MV-4-11 (cell line): ENCODE measurements at regions not wholly inside any gene's neighbourhood (a gene's known extent, or its start where the extent isn't known, plus 50 kb on each side); places are given as distances from the start of the nearest gene placed in this dataset.
"Not testable (repeated sequence)": the region's sequence is repeated elsewhere in the genome, so short reads cannot be mapped to it uniquely, and the experiment has no call there.

Experiments
- DNase-seq: peaks from one replicate; lab custom pipeline; 2025; lab: John Stamatoyannopoulos, UW

GRCh38 chr11:33461369-33462125 is 204.4 kb downstream of the HIPK3 start:
- DNase-seq: no peak

- no peak for DNase-seq
These were observed 200.8 kb downstream of the HIPK3 start for GRCh38 chr11:33457948-33458347.

- DNase-seq: no peak
These were observed 198.8 kb downstream of the HIPK3 start for GRCh38 chr11:33455867-33456463.

- no peak for DNase-seq
These were observed 197.1 kb downstream of the HIPK3 start for GRCh38 chr11:33454264-33454663.

GRCh38 chr11:33452836-33453624 is 195.8 kb downstream of the HIPK3 start:
- no peak for DNase-seq

GRCh38 chr11:33451364-33451763 is 194.2 kb downstream of the HIPK3 start:
- DNase-seq: no peak

GRCh38 chr11:33449798-33450197 is 192.6 kb downstream of the HIPK3 start:
- no peak for DNase-seq

- DNase-seq: no peak
These were observed 191.4 kb downstream of the HIPK3 start for GRCh38 chr11:33448461-33449130.

- no peak for DNase-seq
These were observed 188.6 kb downstream of the HIPK3 start for GRCh38 chr11:33445761-33446161.

GRCh38 chr11:33444835-33445594 is 187.8 kb downstream of the HIPK3 start:
- DNase-seq: no peak

- DNase-seq: peak; percentile 70
These were observed 186.5 kb downstream of the HIPK3 start for GRCh38 chr11:33443684-33444083.

- DNase-seq: no peak
These were observed 181.1 kb downstream of the HIPK3 start for GRCh38 chr11:33438301-33438700.

- no peak for DNase-seq
These were observed 180.3 kb downstream of the HIPK3 start for GRCh38 chr11:33437529-33437928.

GRCh38 chr11:33435216-33435615 is 178.0 kb downstream of the HIPK3 start:
- DNase-seq: no peak

GRCh38 chr11:33434294-33434693 is 177.1 kb downstream of the HIPK3 start:
- no peak for DNase-seq

- DNase-seq: not testable (repeated sequence)
These were observed 171.3 kb downstream of the HIPK3 start for GRCh38 chr11:33428435-33428834.

GRCh38 chr11:33420959-33421566 is 163.9 kb downstream of the HIPK3 start:
- no peak for DNase-seq

- DNase-seq: no peak
These were observed 162.7 kb downstream of the HIPK3 start for GRCh38 chr11:33419924-33420323.

- DNase-seq: no peak
These were observed 159.9 kb downstream of the HIPK3 start for GRCh38 chr11:33417121-33417520.

- DNase-seq: no peak
These were observed 156.1 kb downstream of the HIPK3 start for GRCh38 chr11:33413301-33413700.

GRCh38 chr11:33412241-33412640 is 155.1 kb downstream of the HIPK3 start:
- DNase-seq: no peak
